Keratinocyte (primary cell): ENCODE measurements at regions not wholly inside any gene's neighbourhood (a gene's known extent, or its start where the extent isn't known, plus 50 kb on each side); places are given as distances from the start of the nearest gene placed in this dataset.

Experiments used
- DNase-seq: peaks from one replicate; pipeline ENCODE4 v3.0.0-alpha.2; 2011; ENCODE audit warnings: low read depth, missing footprints, low spot score
- FAIRE-seq: peaks from 2 replicates; lab custom pipeline; 2011; peaks lifted over from hg19 to GRCh38; lab: Jason Lieb, UNC
- H2AFZ ChIP-seq: 2 replicates; pipeline ENCODE4 v1.6.0; 2012; ENCODE audit warnings: low read length, control low read depth, inconsistent platforms; ENCODE audit not compliant: control insufficient read depth
- H3K27ac ChIP-seq: 2 replicates; pipeline ENCODE4 v1.5.1; 2011; ENCODE audit warnings: low read length; ENCODE audit not compliant: control insufficient read depth, insufficient read depth
- H3K27me3 ChIP-seq: 3 replicates; pipeline ENCODE4 v1.6.0; 2011; ENCODE audit warnings: low read length; ENCODE audit not compliant: control insufficient read depth, insufficient read depth; ENCODE audit errors: extremely low read depth
- H3K36me3 ChIP-seq, 2 experiments: 2 replicates in 1 of 2; 3 replicates in 1 of 2; pipeline ENCODE4 v1.5.1; 2011; ENCODE audit warnings: low read length in 2 of 2, mild to moderate bottlenecking in 1 of 2; ENCODE audit not compliant: control insufficient read depth in 2 of 2, insufficient read depth in 2 of 2; ENCODE audit errors: extremely low read depth in 1 of 2
- H3K4me1 ChIP-seq: 3 replicates; pipeline ENCODE4 v1.5.1; 2011; ENCODE audit warnings: low read length; ENCODE audit not compliant: control insufficient read depth, insufficient read depth; ENCODE audit errors: extremely low read depth
- H3K4me2 ChIP-seq: 3 replicates; pipeline ENCODE4 v1.6.0; 2011; ENCODE audit warnings: low read depth, low read length; ENCODE audit not compliant: control insufficient read depth, insufficient read depth; ENCODE audit errors: extremely low read depth
- H3K4me3 ChIP-seq, 3 experiments: fragments of 200-600 bp in 1 of 3; sonication (generic) in 1 of 3; 2 replicates in 2 of 3; 3 replicates in 1 of 3; pipeline ENCODE4 v1.5.1; 2011 to 2016; ENCODE audit warnings: low read length in 3 of 3, mild to moderate bottlenecking in 3 of 3, control low read depth in 2 of 3, inconsistent platforms in 1 of 3, low read depth in 1 of 3, mixed read lengths in 1 of 3, mixed run types in 1 of 3, moderate library complexity in 1 of 3; ENCODE audit not compliant: control insufficient read depth in 2 of 3, insufficient read depth in 2 of 3; ENCODE audit errors: extremely low read depth in 1 of 3
- H3K79me2 ChIP-seq: 2 replicates; pipeline ENCODE4 v1.6.0; 2012; ENCODE audit warnings: low read length; ENCODE audit not compliant: control insufficient read depth, insufficient read depth
- H3K9ac ChIP-seq: 3 replicates; pipeline ENCODE4 v1.6.0; 2011; ENCODE audit warnings: low read length; ENCODE audit not compliant: control insufficient read depth, insufficient read depth; ENCODE audit errors: extremely low read depth
- H3K9me1 ChIP-seq: 3 replicates; pipeline ENCODE4 v1.6.0; 2011; ENCODE audit warnings: low read length; ENCODE audit not compliant: control insufficient read depth, insufficient read depth; ENCODE audit errors: extremely low read depth
- H3K9me3 ChIP-seq: 2 replicates; pipeline ENCODE4 v1.5.1; 2012; ENCODE audit warnings: low read depth, low read length; ENCODE audit not compliant: control insufficient read depth
- H4K20me1 ChIP-seq: 3 replicates; pipeline ENCODE4 v1.6.0; 2011; ENCODE audit warnings: low read length; ENCODE audit not compliant: control insufficient read depth, insufficient read depth; ENCODE audit errors: extremely low read depth
- CTCF ChIP-seq, 3 experiments: IDR thresholded peaks in 1 of 3; conservative IDR thresholded peaks in 1 of 3; optimal IDR thresholded peaks in 1 of 3; 2 replicates in 2 of 3; 3 replicates in 1 of 3; pipeline versions ENCODE3 to v1.5.1; 2011; ENCODE audit warnings: low read length in 3 of 3, mild to moderate bottlenecking in 3 of 3, moderate library complexity in 2 of 3, control low read depth in 1 of 3, inconsistent platforms in 1 of 3; ENCODE audit not compliant: insufficient read depth in 2 of 3; ENCODE audit errors: extremely low read depth in 1 of 3
- EZH2 ChIP-seq: IDR thresholded peaks from one replicate; pipeline ENCODE4 v1.6.1; 2012; ENCODE audit warnings: inconsistent platforms, mild to moderate bottlenecking, low read length, moderate library complexity
- dilution Hi-C: fragments of 300-500 bp; cut with MboI; formaldehyde crosslinking; loops from one replicate; pipeline ENCODE4 v1.7.0; 2020; ENCODE audit warnings: low sequenced_read_pairs; ENCODE audit not compliant: extremely low pct_ligation_motif_present

DNA sequence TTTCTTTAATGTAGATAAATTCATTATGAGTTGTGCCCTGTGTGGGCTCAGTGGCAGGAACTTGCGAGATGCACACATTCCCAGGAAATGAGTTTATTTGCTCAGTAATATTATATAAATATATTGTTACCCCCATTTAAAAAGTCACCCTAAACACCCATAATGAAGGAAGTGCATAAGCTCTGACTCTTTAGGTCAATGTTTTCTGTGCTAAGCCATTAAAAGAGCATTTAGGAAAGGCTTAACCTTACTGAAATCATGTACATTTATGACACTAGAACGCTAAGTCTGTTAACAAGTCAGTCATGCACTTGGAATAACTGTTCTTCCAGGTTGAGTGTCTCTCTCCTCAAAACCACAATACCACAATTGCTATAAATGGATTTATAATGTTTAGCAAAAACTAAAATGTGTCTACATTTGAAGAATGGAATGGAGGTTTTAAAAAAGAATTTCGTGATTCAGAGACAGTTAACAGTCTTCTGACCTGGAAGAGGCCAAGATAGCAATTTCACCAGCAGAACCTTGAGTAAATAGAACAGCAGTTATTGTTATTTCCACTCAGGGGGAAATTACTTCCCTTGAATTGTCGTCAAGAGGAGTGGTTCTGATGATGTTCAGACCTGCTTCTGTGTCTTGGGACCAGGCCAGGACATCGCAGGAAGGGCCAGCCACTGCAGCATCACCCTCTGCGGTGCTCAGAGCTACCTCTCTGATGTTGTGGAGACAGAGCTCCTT lies 91.1 kb upstream of the VEGFC start:
- Histone ChIP-seq H3K4me2 (peak overlapping the region; percentile 32), H3K9me3 (no peaks in the 10 kb centered on the region), H3K9me1 (no peaks in the 10 kb centered on the region), H3K4me3 (no peak overlapping the region), H3K79me2 (no peaks in the 10 kb centered on the region), H3K9ac (no peak overlapping the region), H3K4me1 (peaks cover 5% of the 10 kb centered on the region), H3K36me3 (no peaks in the 10 kb centered on the region), H2AFZ (peak overlapping the region; percentile 30), H3K27ac (no peak overlapping the region), H3K27me3 (no peaks in the 10 kb centered on the region), H4K20me1 (no peaks in the 10 kb centered on the region)
- TF ChIP-seq EZH2 (no peak), CTCF (optimal IDR thresholded peaks at IDR 0.05 in 1 of 3, IDR thresholded peaks at IDR 0.05 in 1 of 3, conservative IDR thresholded peaks at IDR 0.05 in 1 of 3; ENCODE audit: extremely low read depth in 1 of 3, insufficient read depth in 2 of 3, low read length in 3 of 3) (no peak)
- FAIRE-seq (peak; percentile 17), DNase-seq (no peak)
- dilution Hi-C loops, result no loop called here

GRCh38 chr4:176885224-176885623 lies 92.5 kb upstream of the VEGFC start:
- dilution Hi-C loops, result no loop called here
- no peak overlapping the region for H3K4me2 ChIP-seq

More at GRCh38 chr4:176885224-176885623, 92.5 kb upstream of the VEGFC start:
- Histone ChIP-seq H3K27me3 (no peaks in the 10 kb centered on the region), H4K20me1 (no peaks in the 10 kb centered on the region), H3K9me3 (no peaks in the 10 kb centered on the region), H3K9me1 (no peaks in the 10 kb centered on the region), H3K36me3 (no peaks in the 10 kb centered on the region), H2AFZ (no peak overlapping the region), H3K4me1 (peaks cover 5% of the 10 kb centered on the region), H3K9ac (no peak overlapping the region), H3K4me3 (no peak overlapping the region), H3K79me2 (no peaks in the 10 kb centered on the region), H3K27ac (no peak overlapping the region)
- DNase-seq (no peak), FAIRE-seq (peak; percentile 41)
- TF ChIP-seq EZH2 (no peak), CTCF (optimal IDR thresholded peaks at IDR 0.05 in 1 of 3, IDR thresholded peaks at IDR 0.05 in 1 of 3, conservative IDR thresholded peaks at IDR 0.05 in 1 of 3; ENCODE audit: extremely low read depth in 1 of 3, insufficient read depth in 2 of 3, low read length in 3 of 3) (no peak)
